Osteocyte (in vitro differentiated cells): ENCODE measurements at regions not wholly inside any gene's neighbourhood (a gene's known extent, or its start where the extent isn't known, plus 50 kb on each side); places are given as distances from the start of the nearest gene placed in this dataset.
"Not testable (repeated sequence)": the region's sequence is repeated elsewhere in the genome, so short reads cannot be mapped to it uniquely, and the experiment has no call there.

Experiments used
- DNase-seq: peaks from one replicate; pipeline ENCODE4 v3.0.0; 2021; ENCODE audit warnings: mixed read lengths; ENCODE audit not compliant: unreplicated experiment; ENCODE audit errors: extremely low spot score
- H3K27ac Mint-ChIP-seq: one replicate; pipeline ENCODE4 v1.8.0; 2021; ENCODE audit warnings: mild to moderate bottlenecking, mixed read lengths; ENCODE audit not compliant: unreplicated experiment
- H3K27me3 Mint-ChIP-seq: one replicate; pipeline ENCODE4 v1.8.0; 2021; ENCODE audit warnings: mixed read lengths; ENCODE audit not compliant: unreplicated experiment
- H3K36me3 Mint-ChIP-seq: one replicate; pipeline ENCODE4 v1.8.0; 2021; ENCODE audit warnings: mixed read lengths; ENCODE audit not compliant: unreplicated experiment
- H3K4me1 Mint-ChIP-seq: one replicate; pipeline ENCODE4 v1.8.0; 2021; ENCODE audit warnings: mixed read lengths; ENCODE audit not compliant: unreplicated experiment
- H3K4me3 Mint-ChIP-seq: one replicate; pipeline ENCODE4 v1.8.0; 2021; ENCODE audit warnings: mild to moderate bottlenecking, moderate library complexity, mixed read lengths; ENCODE audit not compliant: unreplicated experiment
- H3K9me3 Mint-ChIP-seq: one replicate; pipeline ENCODE4 v1.8.0; 2021; ENCODE audit warnings: mixed read lengths; ENCODE audit not compliant: unreplicated experiment
- CTCF ChIP-seq: fragments of 200-600 bp; sonication (generic); IDR thresholded peaks from 2 replicates; pipeline ENCODE4 v1.5.0; 2021; ENCODE audit warnings: antibody characterized with exemption, mild to moderate bottlenecking, moderate library complexity

GRCh38 chr6:18538315-18538714 lies 151.2 kb downstream of the RNF144B start:
- no peak overlapping the region for H3K27ac Mint-ChIP-seq
- H3K36me3 Mint-ChIP-seq = no peaks in the 10 kb centered on the region
- H3K9me3 Mint-ChIP-seq = peaks cover 3% of the 10 kb centered on the region
- H3K4me3 Mint-ChIP-seq = no peak overlapping the region
- TF ChIP-seq CTCF = no peak
- DNase-seq = no peak
- H3K27me3 Mint-ChIP-seq = peaks cover 28% of the 10 kb centered on the region
- H3K4me1 Mint-ChIP-seq = no peaks in the 10 kb centered on the region

GRCh38 chr6:18543051-18543450 lies 155.9 kb downstream of the RNF144B start:
- H3K27ac Mint-ChIP-seq = no peak overlapping the region
- DNase-seq = no peak
- H3K4me1 Mint-ChIP-seq = no peaks in the 10 kb centered on the region
- peaks cover 6% of the 10 kb centered on the region for H3K27me3 Mint-ChIP-seq
- no peaks in the 10 kb centered on the region for H3K36me3 Mint-ChIP-seq
- peaks cover 17% of the 10 kb centered on the region for H3K9me3 Mint-ChIP-seq
- H3K4me3 Mint-ChIP-seq = no peak overlapping the region
- no peak for TF ChIP-seq CTCF

- peaks cover 17% of the 10 kb centered on the region for H3K9me3 Mint-ChIP-seq
- H3K27ac Mint-ChIP-seq, H3K4me1 Mint-ChIP-seq, H3K4me3 Mint-ChIP-seq, H3K36me3 Mint-ChIP-seq, DNase-seq, H3K27me3 Mint-ChIP-seq: not testable (repeated sequence)
These were observed 158.0 kb downstream of the RNF144B start for GRCh38 chr6:18545142-18545541.

GRCh38 chr6:18545726-18546125 lies 158.6 kb downstream of the RNF144B start:
- DNase-seq = no peak
- no peak for TF ChIP-seq CTCF
- H3K27ac Mint-ChIP-seq = no peak overlapping the region
- peaks cover 17% of the 10 kb centered on the region for H3K9me3 Mint-ChIP-seq
- H3K27me3 Mint-ChIP-seq = peaks cover 6% of the 10 kb centered on the region
- H3K36me3 Mint-ChIP-seq = no peaks in the 10 kb centered on the region
- H3K4me1 Mint-ChIP-seq = no peaks in the 10 kb centered on the region
- no peak overlapping the region for H3K4me3 Mint-ChIP-seq

GRCh38 chr6:18550119-18550518 lies 163.0 kb downstream of the RNF144B start:
- Mint-ChIP-seq H3K36me3 (no peaks in the 10 kb centered on the region), H3K27me3 (peaks cover 12% of the 10 kb centered on the region)
- TF ChIP-seq CTCF = no peak

GRCh38 chr6:18551228-18551627 lies 164.1 kb downstream of the RNF144B start:
- peaks cover 19% of the 10 kb centered on the region for H3K27me3 Mint-ChIP-seq
- no peak overlapping the region for H3K4me3 Mint-ChIP-seq
- TF ChIP-seq CTCF = no peak
- no peaks in the 10 kb centered on the region for H3K36me3 Mint-ChIP-seq
- peaks cover 3% of the 10 kb centered on the region for H3K9me3 Mint-ChIP-seq
- no peak for DNase-seq
- no peak overlapping the region for H3K27ac Mint-ChIP-seq
- H3K4me1 Mint-ChIP-seq = no peaks in the 10 kb centered on the region

More at GRCh38 chr6:18550119-18550518, 163.0 kb downstream of the RNF144B start:
- Mint-ChIP-seq H3K9me3 (peaks cover 6% of the 10 kb centered on the region), H3K27ac (no peak overlapping the region), H3K4me3 (no peak overlapping the region), H3K4me1 (no peaks in the 10 kb centered on the region)
- no peak for DNase-seq
